Mononuclear cell (primary cell): ENCODE measurements at regions not wholly inside any gene's neighbourhood (a gene's known extent, or its start where the extent isn't known, plus 50 kb on each side); places are given as distances from the start of the nearest gene placed in this dataset.
"Not testable (repeated sequence)": the region's sequence is repeated elsewhere in the genome, so short reads cannot be mapped to it uniquely, and the experiment has no call there.

ENCODE experiments used
- H3K27me3 ChIP-seq: 2 replicates; pipeline ENCODE4 v1.6.0; 2011; ENCODE audit warnings: low read length, control low read depth; ENCODE audit not compliant: insufficient read depth
- H3K4me1 ChIP-seq: 2 replicates; pipeline ENCODE4 v1.5.1; 2011; ENCODE audit warnings: mild to moderate bottlenecking, low read length, control low read depth; ENCODE audit not compliant: insufficient read depth
- H3K4me3 ChIP-seq: 2 replicates; pipeline ENCODE4 v1.5.1; 2011; ENCODE audit warnings: mild to moderate bottlenecking, low read length, moderate library complexity
- H3K9me3 ChIP-seq: 2 replicates; pipeline ENCODE4 v1.5.1; 2011; ENCODE audit warnings: low read depth, mild to moderate bottlenecking, control low read depth, low read length

DNA sequence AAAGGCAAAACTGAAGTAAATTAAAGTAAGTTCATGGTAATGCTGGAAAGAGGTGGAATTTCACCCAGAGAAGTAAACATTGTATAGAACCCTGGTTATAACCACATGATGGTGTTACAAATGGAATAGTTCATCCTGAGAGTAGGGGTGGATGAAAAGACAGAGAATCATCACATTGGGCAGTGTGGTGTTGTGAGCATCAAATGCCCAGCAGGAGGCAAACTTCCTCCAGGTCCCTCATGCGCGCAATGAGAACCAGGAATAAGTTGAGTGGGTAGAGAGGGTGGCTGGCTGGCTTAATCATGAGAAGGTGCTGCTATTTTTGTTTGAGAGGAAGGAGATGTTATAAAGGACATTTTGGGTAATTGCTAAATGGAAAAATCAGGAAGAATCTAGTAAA, 163.3 kb upstream of the HMHB1 start:
- Histone ChIP-seq H3K9me3 (no peaks in the 10 kb centered on the region), H3K4me3 (no peak overlapping the region), H3K27me3 (no peaks in the 10 kb centered on the region), H3K4me1 (no peaks in the 10 kb centered on the region)

DNA sequence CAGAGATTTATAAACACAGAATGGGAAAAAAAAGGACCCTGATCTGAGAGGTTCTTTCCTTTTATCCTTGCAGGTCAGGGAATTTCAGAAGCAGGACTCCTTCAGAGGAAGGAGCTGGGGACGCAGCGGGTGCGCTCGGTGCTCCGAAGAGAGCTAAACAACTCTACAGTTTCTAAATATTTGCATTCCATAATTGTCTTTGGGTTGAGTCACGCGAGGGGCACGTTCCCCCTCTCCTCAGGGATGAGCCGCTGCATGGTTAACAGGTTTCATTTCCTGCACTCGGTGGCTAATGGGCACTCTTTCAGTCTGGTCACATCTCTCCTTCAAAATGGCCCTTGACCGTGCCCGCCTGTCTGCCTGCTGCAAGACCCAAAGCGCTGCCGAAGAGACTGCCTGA, 165.0 kb upstream of the HMHB1 start:
- H3K4me1 ChIP-seq: no peaks in the 10 kb centered on the region
- no peaks in the 10 kb centered on the region for H3K9me3 ChIP-seq
- no peaks in the 10 kb centered on the region for H3K27me3 ChIP-seq
- H3K4me3 ChIP-seq: no peak overlapping the region

DNA sequence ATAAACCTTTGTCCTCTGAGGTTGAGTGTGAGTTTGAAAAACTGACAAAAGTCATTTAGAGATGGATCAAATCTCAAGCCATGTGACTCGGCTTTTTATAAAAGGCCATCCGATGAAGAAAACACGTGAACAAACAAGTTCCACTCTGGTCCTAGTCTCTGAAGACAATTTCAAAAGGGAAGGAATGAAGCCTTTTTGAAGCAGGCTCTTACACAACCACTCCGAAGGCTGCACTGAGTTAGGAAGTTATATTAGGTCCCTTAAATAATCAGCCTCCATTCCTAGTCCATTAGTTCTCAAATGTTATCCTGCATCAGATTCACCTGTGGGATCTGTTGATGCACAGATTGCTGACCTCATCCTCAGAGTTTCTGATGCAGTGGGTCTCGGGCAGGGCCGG, 166.6 kb upstream of the HMHB1 start:
- Histone ChIP-seq H3K27me3 (no peaks in the 10 kb centered on the region), H3K9me3 (no peaks in the 10 kb centered on the region), H3K4me1 (no peaks in the 10 kb centered on the region), H3K4me3 (no peak overlapping the region)

DNA sequence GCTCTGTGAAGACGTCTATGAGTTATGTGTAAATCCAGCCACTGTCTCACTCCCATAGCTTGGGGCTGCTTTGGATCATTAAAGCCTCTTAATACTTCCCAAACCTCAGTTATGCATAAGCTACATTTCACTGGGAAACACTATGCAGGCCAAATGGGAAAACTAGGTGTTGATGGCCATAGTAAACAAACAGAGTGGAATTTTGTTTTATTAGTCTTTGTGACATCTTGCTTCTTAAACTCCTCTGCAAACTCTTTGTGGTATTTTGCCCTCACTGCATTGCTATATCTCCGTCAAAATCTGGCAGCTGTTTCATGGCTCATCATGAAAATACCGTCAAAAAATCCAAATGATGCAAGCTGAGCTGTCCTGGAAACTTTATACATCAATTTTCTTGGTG, 167.2 kb upstream of the HMHB1 start:
- no peak overlapping the region for H3K4me3 ChIP-seq
- no peaks in the 10 kb centered on the region for H3K4me1 ChIP-seq
- H3K27me3 ChIP-seq: no peaks in the 10 kb centered on the region

DNA sequence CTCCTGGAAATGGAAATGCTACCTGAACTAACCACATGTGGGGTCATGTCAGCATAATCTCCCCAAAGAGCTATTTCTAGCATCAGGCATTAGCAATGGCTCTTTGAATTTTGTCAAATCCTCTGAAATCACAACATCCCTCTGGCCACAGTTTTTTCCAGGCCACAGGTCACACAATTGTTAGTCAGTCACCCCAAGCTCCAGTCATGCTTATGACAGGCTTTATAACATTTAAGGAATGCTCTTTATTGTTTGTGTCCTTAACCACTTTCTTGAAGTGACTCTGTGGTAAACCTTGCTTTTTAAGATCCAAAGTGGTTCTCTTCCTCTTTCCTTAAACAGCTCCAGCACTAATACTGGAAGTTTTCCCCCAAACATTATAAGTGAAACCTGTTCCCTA, 169.2 kb upstream of the HMHB1 start:
- H3K27me3 ChIP-seq: no peaks in the 10 kb centered on the region
- no peak overlapping the region for H3K4me3 ChIP-seq
- no peaks in the 10 kb centered on the region for H3K9me3 ChIP-seq
- H3K4me1 ChIP-seq: no peaks in the 10 kb centered on the region

More for the DNA sequence above, 167.2 kb upstream of the HMHB1 start:
- H3K9me3 ChIP-seq: no peaks in the 10 kb centered on the region

DNA sequence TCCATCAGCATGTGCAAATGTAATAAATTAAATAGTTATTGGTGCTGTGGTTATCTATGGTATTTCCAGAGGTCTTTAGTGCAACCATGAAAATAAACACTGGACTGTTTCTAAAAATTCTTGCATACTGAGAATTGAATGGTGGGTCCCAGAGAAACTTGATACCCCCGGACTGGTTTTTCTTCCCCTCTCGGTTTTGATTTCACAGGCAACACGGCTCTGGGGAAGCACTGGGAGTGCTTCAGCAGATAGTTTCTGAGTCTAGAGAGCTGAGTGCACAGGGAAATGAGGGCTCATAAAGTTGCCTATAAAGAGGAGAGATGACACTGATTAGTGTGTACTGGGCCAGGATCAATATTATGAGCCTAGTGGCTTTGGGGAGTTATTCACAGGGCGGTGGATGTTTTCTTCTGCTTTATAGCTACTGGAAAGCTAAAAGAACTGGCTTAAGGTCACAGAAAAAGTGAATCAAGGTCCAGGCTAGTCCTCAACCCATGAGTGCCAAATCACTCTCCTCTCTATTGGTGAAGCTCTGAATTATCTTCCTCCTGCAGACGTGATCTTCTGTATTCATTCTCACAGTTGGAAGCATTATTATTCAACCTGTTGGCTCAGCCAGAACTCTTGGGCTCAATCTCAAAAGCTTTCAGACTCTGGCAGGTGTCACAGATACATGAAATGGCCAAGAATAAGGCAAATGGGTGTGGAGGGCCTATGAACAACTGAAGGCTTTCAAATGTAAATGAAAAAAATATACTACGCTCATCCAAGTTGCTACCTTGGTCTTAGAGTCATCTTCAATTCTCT, 170.2 kb upstream of the HMHB1 start:
- H3K4me3 ChIP-seq: no peak overlapping the region
- no peaks in the 10 kb centered on the region for H3K27me3 ChIP-seq
- H3K9me3 ChIP-seq: no peaks in the 10 kb centered on the region
- H3K4me1 ChIP-seq: no peaks in the 10 kb centered on the region

DNA sequence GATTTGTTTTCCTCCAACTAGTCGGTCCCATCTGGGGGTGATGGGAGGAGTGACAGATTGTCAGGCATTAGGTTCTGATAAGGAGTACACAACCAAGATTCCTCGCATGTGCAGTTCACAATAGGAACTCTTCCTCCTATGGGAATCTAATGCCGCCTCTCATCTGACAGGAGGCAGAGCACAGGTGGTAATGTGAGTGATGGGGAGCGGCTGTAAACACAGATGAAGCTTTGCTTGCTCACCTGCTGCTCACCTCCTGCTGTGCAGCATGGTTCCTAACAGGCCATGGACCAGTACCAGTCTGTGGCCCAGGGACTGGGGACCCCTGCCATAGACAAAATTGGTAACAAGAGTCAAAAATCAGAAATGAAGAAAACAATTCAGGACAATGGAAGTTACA, 173.3 kb upstream of the HMHB1 start:
- H3K4me3 ChIP-seq: no peak overlapping the region
- H3K9me3 ChIP-seq: no peaks in the 10 kb centered on the region
- no peaks in the 10 kb centered on the region for H3K27me3 ChIP-seq
- no peaks in the 10 kb centered on the region for H3K4me1 ChIP-seq

DNA sequence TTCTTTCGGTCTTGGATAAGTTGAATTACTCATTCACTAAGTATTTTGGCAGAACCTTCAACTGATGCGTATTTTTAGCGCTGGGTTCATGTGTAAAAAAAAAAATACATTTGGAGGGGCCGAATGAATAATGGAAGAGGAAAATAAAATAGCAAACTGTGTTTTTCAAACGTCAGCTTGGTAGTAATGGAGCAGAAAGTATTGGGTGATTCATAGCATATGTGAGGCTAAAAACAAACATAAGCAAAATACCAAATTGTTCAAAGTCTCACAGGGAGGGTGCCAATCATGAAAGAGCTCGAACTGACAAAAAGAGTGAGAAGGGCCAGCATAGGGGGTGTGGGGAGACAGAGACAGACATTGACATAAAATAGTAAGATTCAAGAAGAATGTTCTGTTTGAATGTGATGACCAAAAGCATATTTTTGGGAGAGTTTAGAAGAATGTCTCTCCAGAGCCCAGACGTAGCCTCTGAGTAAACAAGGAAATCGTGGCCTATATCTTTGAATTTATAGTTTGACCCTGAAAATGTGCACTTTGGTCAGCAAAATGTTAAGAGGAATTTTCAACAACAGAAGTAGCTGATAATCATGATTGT, 174.9 kb upstream of the HMHB1 start:
- Histone ChIP-seq H3K4me1 (no peaks in the 10 kb centered on the region), H3K9me3 (no peaks in the 10 kb centered on the region), H3K27me3 (no peaks in the 10 kb centered on the region), H3K4me3 (no peak overlapping the region)

GRCh38 chr5:143635888-143636287, 176.1 kb upstream of the HMHB1 start:
- no peaks in the 10 kb centered on the region for H3K9me3 ChIP-seq
- no peaks in the 10 kb centered on the region for H3K27me3 ChIP-seq
- H3K4me1 ChIP-seq: no peaks in the 10 kb centered on the region
- no peak overlapping the region for H3K4me3 ChIP-seq

GRCh38 chr5:143635146-143635752, 176.7 kb upstream of the HMHB1 start:
- H3K4me1 ChIP-seq: no peaks in the 10 kb centered on the region
- no peaks in the 10 kb centered on the region for H3K9me3 ChIP-seq
- H3K4me3 ChIP-seq: no peak overlapping the region
- no peaks in the 10 kb centered on the region for H3K27me3 ChIP-seq

DNA sequence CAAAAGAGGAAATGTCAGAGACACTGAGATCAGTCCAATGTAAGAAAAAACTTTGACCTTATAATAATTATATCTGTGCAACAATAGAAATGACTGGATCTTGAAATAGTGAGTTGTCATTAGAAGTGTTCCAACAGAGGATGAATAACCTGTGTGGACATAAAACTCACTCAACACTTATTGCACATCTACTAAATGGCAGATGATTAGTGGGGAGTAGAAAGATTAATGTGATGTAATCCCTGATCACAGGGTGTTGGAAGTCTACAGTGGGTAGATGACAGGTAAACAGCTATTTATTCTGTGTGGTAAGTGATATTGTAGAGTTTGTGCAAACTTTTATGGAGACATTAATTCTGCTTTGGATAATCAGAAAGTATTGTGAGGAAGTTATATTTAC, 177.3 kb upstream of the HMHB1 start:
- Histone ChIP-seq H3K27me3 (no peaks in the 10 kb centered on the region), H3K4me1 (no peaks in the 10 kb centered on the region), H3K4me3 (no peak overlapping the region), H3K9me3 (no peaks in the 10 kb centered on the region)

DNA sequence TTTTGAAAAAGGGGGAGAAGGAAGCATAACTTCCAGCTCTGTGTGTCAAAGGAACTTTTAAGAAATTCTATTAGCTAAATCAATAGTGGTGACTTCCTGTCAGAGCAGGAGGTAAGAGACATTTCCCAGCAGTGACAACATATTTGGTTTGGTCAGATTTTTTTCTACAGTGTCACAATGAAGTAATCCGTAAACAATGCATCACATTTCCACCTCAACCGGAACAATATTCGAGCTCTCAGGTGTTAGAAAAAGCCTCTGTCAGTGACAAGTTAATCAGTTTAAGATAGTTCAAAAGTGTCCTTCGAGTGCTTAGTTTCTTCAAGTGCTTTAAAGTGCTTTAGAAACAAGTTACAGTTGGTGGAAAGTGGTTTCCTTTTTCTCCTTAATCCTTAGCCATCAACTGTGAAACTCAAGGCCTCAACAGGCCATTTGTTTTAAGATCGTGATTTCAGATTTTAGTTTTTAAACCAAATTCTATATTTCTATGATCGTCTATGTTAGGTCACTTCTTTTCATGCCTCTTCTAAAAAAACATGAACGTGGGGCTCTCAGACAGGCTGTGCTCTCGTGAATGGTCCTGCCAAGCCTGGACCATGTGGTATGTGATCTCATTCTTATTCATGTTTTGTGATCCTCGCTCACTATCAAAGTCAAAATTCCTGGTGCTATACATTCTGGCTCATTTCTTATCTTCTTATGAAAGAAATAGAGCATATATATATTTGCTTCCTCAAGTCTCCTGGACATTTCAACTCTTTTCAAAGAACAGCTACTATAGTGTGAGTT, 181.9 kb upstream of the HMHB1 start:
- Histone ChIP-seq H3K9me3 (no peaks in the 10 kb centered on the region), H3K27me3 (no peaks in the 10 kb centered on the region), H3K4me3 (no peak overlapping the region), H3K4me1 (no peaks in the 10 kb centered on the region)

DNA sequence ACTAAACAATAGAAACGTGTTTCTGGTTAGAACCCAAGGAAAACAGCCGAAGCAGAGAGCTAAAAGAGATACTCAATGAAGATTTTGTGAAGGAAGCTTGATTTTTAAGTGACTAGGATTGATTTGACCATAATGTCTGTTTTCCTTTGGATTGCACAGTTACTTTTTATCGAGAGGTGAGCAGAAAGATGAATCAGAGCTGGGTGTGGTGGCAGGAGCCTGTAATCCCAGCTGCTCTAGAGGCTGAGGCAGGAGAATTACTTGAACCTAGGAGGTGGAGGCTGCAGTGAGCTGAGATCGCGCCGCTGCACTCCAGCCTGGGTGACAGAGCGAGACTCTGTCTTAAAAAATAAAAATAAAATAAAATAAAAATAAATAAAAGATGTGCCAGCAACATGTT, 186.9 kb upstream of the HMHB1 start:
- not testable (repeated sequence) for H3K4me1 ChIP-seq, H3K4me3 ChIP-seq, H3K9me3 ChIP-seq, H3K27me3 ChIP-seq

DNA sequence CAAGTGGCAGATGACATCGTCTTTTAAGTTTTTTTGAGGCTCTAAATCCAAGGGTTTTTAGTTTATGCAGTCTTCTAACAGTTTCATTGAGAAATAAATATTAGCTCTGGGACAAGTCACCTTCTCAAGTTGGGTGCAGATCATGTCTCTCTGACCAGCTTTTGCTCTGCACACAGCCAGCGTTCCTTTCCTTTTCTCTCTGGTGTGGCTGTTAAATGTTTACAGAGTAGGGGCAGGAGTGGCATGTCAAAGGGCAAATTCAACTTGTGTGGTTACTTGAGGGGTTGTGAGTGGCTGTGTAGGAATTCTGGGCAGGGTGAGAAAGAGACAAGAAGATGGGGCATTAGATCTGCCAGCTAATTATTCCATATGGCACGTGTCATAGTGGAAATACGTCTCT, 187.5 kb upstream of the HMHB1 start:
- Histone ChIP-seq H3K4me3 (no peak overlapping the region), H3K9me3 (no peaks in the 10 kb centered on the region), H3K4me1 (no peaks in the 10 kb centered on the region), H3K27me3 (no peaks in the 10 kb centered on the region)

DNA sequence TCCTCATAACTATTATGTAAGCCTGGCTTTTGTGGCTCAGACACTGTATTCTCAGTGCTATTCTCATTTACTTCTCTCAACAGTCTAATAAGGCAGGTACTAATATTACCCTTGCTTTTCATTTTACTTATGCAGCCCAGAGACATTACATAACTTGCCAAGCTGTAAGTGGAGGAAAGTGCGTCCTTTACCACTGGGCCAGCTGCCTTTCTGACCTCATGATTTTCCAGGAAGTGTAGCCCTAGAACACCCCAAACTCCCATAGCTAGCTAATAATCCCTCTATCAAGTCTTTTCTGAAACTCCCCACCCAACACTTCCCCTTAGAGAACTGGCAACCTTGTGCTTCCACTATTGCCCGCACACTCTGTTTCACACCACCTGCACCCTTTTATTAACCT, 192.9 kb upstream of the HMHB1 start:
- Histone ChIP-seq H3K9me3 (no peaks in the 10 kb centered on the region), H3K27me3 (no peaks in the 10 kb centered on the region), H3K4me1 (peaks cover 4% of the 10 kb centered on the region), H3K4me3 (no peak overlapping the region)
